HepG2 (cell line): ENCODE measurements at regions not wholly inside any gene's neighbourhood (a gene's known extent, or its start where the extent isn't known, plus 50 kb on each side); places are given as distances from the start of the nearest gene placed in this dataset.

Source experiments
- AHR ChIP-seq: IDR thresholded peaks from 2 replicates; pipeline ENCODE4 v1.6.1; 2018; ENCODE audit warnings: missing genetic modification reagents, missing compliant biosample characterization
- ASH2L ChIP-seq: fragments of 300-600, 200-600 bp; sonication (generic); IDR thresholded peaks from 2 replicates; pipeline ENCODE4 v1.7.0; 2017; ENCODE audit warnings: low read depth, mild to moderate bottlenecking, moderate library complexity, mixed read lengths, low read length; ENCODE audit not compliant: insufficient read length
- ATF7-NPFF ChIP-seq: sonication (generic); formaldehyde crosslinking; IDR thresholded peaks from 2 replicates; pipeline ENCODE4 v1.8.1; 2023; ENCODE audit warnings: mild to moderate bottlenecking, low read depth, missing genetic modification reagents, moderate library complexity
- CREB3 ChIP-seq: sonication (generic); formaldehyde crosslinking; IDR thresholded peaks from 2 replicates; pipeline ENCODE4 v1.5.0; 2020; ENCODE audit warnings: missing genetic modification reagents
- DR1 ChIP-seq: sonication (generic); formaldehyde crosslinking; IDR thresholded peaks from 2 replicates; pipeline ENCODE4 v1.8.0; 2021; ENCODE audit warnings: mild to moderate bottlenecking, missing genetic modification reagents, inconsistent platforms
- EED ChIP-seq: sonication (generic); formaldehyde crosslinking; IDR thresholded peaks from 2 replicates; pipeline ENCODE4 v1.5.0; 2020; ENCODE audit warnings: mild to moderate bottlenecking, missing genetic modification reagents
- HDAC6 ChIP-seq: fragments of 200-600 bp; sonication (generic); IDR thresholded peaks from 2 replicates; pipeline ENCODE4 v1.7.0; 2017; ENCODE audit warnings: mild to moderate bottlenecking, antibody characterized with exemption, low read length, low read depth
- HMG20A ChIP-seq: IDR thresholded peaks from 2 replicates; pipeline ENCODE4 v1.6.1; 2016; ENCODE audit warnings: borderline replicate concordance
- KDM6A ChIP-seq: IDR thresholded peaks from 2 replicates; pipeline ENCODE4 v1.6.1; 2016; ENCODE audit warnings: low read depth
- MAFF ChIP-seq: IDR thresholded peaks from 2 replicates; pipeline ENCODE4 v1.6.1; 2011; ENCODE audit warnings: low read depth, low read length, improper control_type of control experiment
- MED8 ChIP-seq: sonication (generic); formaldehyde crosslinking; IDR thresholded peaks from 2 replicates; pipeline ENCODE4 v1.8.1; 2023; ENCODE audit warnings: mild to moderate bottlenecking, missing genetic modification reagents; ENCODE audit not compliant: insufficient replicate concordance
- MEIS1 ChIP-seq: sonication (generic); formaldehyde crosslinking; IDR thresholded peaks from 2 replicates; pipeline ENCODE4 v1.9.0; 2021; ENCODE audit warnings: mild to moderate bottlenecking, missing genetic modification reagents, moderate library complexity, borderline replicate concordance
- MEIS2 ChIP-seq: sonication (generic); formaldehyde crosslinking; IDR thresholded peaks from 2 replicates; pipeline ENCODE4 v1.9.0; 2021; ENCODE audit warnings: mild to moderate bottlenecking, missing genetic modification reagents
- MYC ChIP-seq: sonication (generic); formaldehyde crosslinking; IDR thresholded peaks from 2 replicates; pipeline ENCODE4 v1.9.0; 2021; ENCODE audit warnings: missing genetic modification reagents, borderline replicate concordance
- NFIC ChIP-seq: IDR thresholded peaks from 2 replicates; pipeline ENCODE4 v1.6.1; 2012; ENCODE audit warnings: mild to moderate bottlenecking, low read length, inconsistent platforms
- NFYC ChIP-seq: IDR thresholded peaks from 2 replicates; pipeline ENCODE4 v1.6.1; 2016; ENCODE audit warnings: missing genetic modification reagents, missing compliant biosample characterization
- RBFOX2 ChIP-seq: fragments of 200-400 bp; formaldehyde crosslinking; IDR thresholded peaks from 2 replicates; pipeline ENCODE4 v1.6.1; 2017; ENCODE audit warnings: low read depth, mild to moderate bottlenecking, low read length
- RFX3 ChIP-seq: IDR thresholded peaks from 2 replicates; pipeline ENCODE4 v1.6.1; 2016; ENCODE audit warnings: missing biosample characterization, missing genetic modification reagents
- TCF7 ChIP-seq: sonication (generic); IDR thresholded peaks from 2 replicates; pipeline ENCODE4 v1.6.1; 2016; ENCODE audit warnings: antibody characterized with exemption, low read depth
- TFE3 ChIP-seq: IDR thresholded peaks from 2 replicates; pipeline ENCODE4 v1.6.1; 2016
- TRIM24 ChIP-seq: sonication (generic); formaldehyde crosslinking; IDR thresholded peaks from 2 replicates; pipeline ENCODE4 v1.8.0; 2022; ENCODE audit warnings: mild to moderate bottlenecking, missing genetic modification reagents
- ZFY ChIP-seq: sonication (generic); formaldehyde crosslinking; IDR thresholded peaks from 2 replicates; pipeline ENCODE4 v1.4.0; 2020; ENCODE audit warnings: missing genetic modification reagents
- ZNF17 ChIP-seq: sonication (generic); formaldehyde crosslinking; IDR thresholded peaks from 2 replicates; pipeline ENCODE4 v1.5.0; 2020; ENCODE audit warnings: mild to moderate bottlenecking, missing genetic modification reagents
- ZNF281 ChIP-seq: sonication (generic); formaldehyde crosslinking; IDR thresholded peaks from 2 replicates; pipeline ENCODE4 v1.4.0; 2020; ENCODE audit warnings: missing genetic modification reagents, borderline replicate concordance
- ZNF296 ChIP-seq: sonication (generic); formaldehyde crosslinking; conservative IDR thresholded peaks from 2 replicates; pipeline ENCODE4 v1.5.0; 2020; ENCODE audit warnings: mild to moderate bottlenecking, missing genetic modification reagents
- ZNF33B ChIP-seq: sonication (generic); formaldehyde crosslinking; IDR thresholded peaks from 2 replicates; pipeline ENCODE4 v1.5.1; 2020; ENCODE audit warnings: mild to moderate bottlenecking, missing genetic modification reagents
- ZNF484 ChIP-seq: sonication (generic); formaldehyde crosslinking; IDR thresholded peaks from 2 replicates; pipeline ENCODE4 v1.5.1; 2020; ENCODE audit warnings: mild to moderate bottlenecking, low read depth, missing genetic modification reagents, borderline replicate concordance
- ZNF768 ChIP-seq: sonication (generic); formaldehyde crosslinking; IDR thresholded peaks from 2 replicates; pipeline ENCODE4 v1.4.0; 2020; ENCODE audit warnings: missing genetic modification reagents
- ZNF775 ChIP-seq: sonication (generic); formaldehyde crosslinking; IDR thresholded peaks from 2 replicates; pipeline ENCODE4 v1.4.0; 2020; ENCODE audit warnings: missing genetic modification reagents, mild to moderate bottlenecking, moderate library complexity, borderline replicate concordance

- TF ChIP-seq ASH2L (peak; percentile 45), TFE3 (CRISPR knock-in tag) (peak; percentile 94), NFIC (no peak), KDM6A (CRISPR knock-in tag) (peak; percentile 51), RBFOX2 (no peak), ATF7-NPFF (CRISPR knock-in tag) (no peak), TRIM24 (CRISPR knock-in tag) (peak; percentile 61; the same call in 1 of the 2 replicates), ZNF281 (CRISPR knock-in tag) (peak; percentile 23; the same call in 1 of the 2 replicates), AHR (no peak), CREB3 (CRISPR knock-in tag) (no peak), HMG20A (CRISPR knock-in tag) (peak; percentile 86; the same call in 1 of the 2 replicates), ZNF775 (CRISPR knock-in tag) (no peak), ZNF768 (no peak), ZNF484 (CRISPR knock-in tag) (no peak), ZNF33B (CRISPR knock-in tag) (no peak), HDAC6 (no peak), ZNF296 (CRISPR knock-in tag) (no peak), ZNF17 (CRISPR knock-in tag) (no peak), DR1 (no peak), MAFF (0 out of 2 replicates have a peak, but pooled peaks have one; percentile 40), TCF7 (peak; percentile 36; the same call in 1 of the 2 replicates), NFYC (no peak), MEIS2 (CRISPR knock-in tag) (no peak), RFX3 (CRISPR knock-in tag) (no peak), MED8 (CRISPR knock-in tag) (no peak), ZFY (no peak), EED (CRISPR knock-in tag) (no peak), MEIS1 (CRISPR knock-in tag) (no peak), MYC (CRISPR knock-in tag) (peak; percentile 57)
Measured at GRCh38 chr12:115313929-115314328, 630.0 kb upstream of the TBX3 start (continued).
